Gastroesophageal sphincter (tissue), 3 donors: ENCODE measurements at regions not wholly inside any gene's neighbourhood (a gene's known extent, or its start where the extent isn't known, plus 50 kb on each side); places are given as distances from the start of the nearest gene placed in this dataset.

Source experiments
- EP300 ChIP-seq: sonication (generic); formaldehyde crosslinking; IDR thresholded peaks from one replicate; pipeline ENCODE4 v1.6.1; 2017; ENCODE audit warnings: antibody characterized with exemption, mild to moderate bottlenecking
- POLR2A ChIP-seq, 2 donors: fragments of 450-650 bp; IDR thresholded peaks; one replicate each; pipeline ENCODE4 v1.6.1; 2017; ENCODE audit warnings: antibody characterized with exemption in 2 of 2, mild to moderate bottlenecking in 2 of 2, moderate library complexity in 1 of 2
- TF ChIP-seq, protein P1 (sequence below), 4 experiments: fragments of 200-600 bp in 2 of 4; fragments of 450-650 bp in 2 of 4; sonication (generic) in 1 of 4; IDR thresholded peaks; one replicate each; pipeline ENCODE4 v1.5.1; 2017 to 2019; ENCODE audit warnings: antibody characterized with exemption in 4 of 4, mild to moderate bottlenecking in 2 of 4, moderate library complexity in 2 of 4

DNA sequence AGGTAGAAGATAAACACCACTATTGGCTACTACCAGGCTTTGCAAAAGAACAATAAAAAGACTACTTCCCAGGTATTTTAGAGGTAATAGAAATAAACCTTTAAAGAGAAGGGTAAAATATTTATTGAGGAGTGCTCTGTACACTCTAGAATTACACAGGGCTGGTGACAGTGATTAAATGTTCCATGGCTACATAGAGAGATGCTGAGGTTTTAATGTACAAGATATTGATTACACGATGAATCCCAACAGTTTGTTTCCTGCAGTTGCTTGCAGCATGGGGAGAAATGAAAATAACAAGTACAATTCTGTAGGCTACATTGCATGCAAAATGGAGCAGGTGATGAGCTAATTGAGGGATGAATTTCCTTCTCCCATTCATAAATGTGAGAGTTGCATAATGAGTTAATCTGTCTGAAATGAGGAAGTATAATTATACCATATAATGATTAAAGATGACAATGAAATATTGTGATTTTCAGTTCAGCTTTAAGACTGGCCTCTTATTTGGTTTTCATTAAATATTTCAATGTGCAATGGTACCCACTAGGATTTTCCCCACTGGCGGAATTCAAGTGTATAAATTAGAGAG lies 266.1 kb downstream of the SOCS6 start:
- TF ChIP-seq, protein P1, sequence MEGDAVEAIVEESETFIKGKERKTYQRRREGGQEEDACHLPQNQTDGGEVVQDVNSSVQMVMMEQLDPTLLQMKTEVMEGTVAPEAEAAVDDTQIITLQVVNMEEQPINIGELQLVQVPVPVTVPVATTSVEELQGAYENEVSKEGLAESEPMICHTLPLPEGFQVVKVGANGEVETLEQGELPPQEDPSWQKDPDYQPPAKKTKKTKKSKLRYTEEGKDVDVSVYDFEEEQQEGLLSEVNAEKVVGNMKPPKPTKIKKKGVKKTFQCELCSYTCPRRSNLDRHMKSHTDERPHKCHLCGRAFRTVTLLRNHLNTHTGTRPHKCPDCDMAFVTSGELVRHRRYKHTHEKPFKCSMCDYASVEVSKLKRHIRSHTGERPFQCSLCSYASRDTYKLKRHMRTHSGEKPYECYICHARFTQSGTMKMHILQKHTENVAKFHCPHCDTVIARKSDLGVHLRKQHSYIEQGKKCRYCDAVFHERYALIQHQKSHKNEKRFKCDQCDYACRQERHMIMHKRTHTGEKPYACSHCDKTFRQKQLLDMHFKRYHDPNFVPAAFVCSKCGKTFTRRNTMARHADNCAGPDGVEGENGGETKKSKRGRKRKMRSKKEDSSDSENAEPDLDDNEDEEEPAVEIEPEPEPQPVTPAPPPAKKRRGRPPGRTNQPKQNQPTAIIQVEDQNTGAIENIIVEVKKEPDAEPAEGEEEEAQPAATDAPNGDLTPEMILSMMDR (IDR thresholded peaks at IDR 0.05) = no peak
- TF ChIP-seq EP300 = no peak
- TF ChIP-seq POLR2A (IDR thresholded peaks at IDR 0.05) = no peak
